ENCODE measurements at regions not wholly inside any gene's neighbourhood (a gene's known extent, or its start where the extent isn't known, plus 50 kb on each side); places are given as distances from the start of the nearest gene placed in this dataset.
"Not testable (repeated sequence)": the region's sequence is repeated elsewhere in the genome, so short reads cannot be mapped to it uniquely, and the experiment has no call there.

- Histone ChIP-seq H3K27me3 (ENCODE audit: insufficient read depth, low read length) (no peaks in the 10 kb centered on the region), H3K18ac (ENCODE audit: insufficient read length, low read depth, low read length) (no peak overlapping the region), H2AFZ (ENCODE audit: low read length) (no peak overlapping the region), H3K23me2 (ENCODE audit: insufficient read length, low read depth, low read length, poor library complexity, severe bottlenecking) (no peaks in the 10 kb centered on the region), H3K79me1 (ENCODE audit: insufficient read depth, low read depth, low read length, poor library complexity, severe bottlenecking) (no peaks in the 10 kb centered on the region), H3K4ac (ENCODE audit: low read depth, low read length) (no peak overlapping the region), H3K14ac (ENCODE audit: insufficient read depth, low read length) (no peak overlapping the region), H3K9me3 (ENCODE audit: control insufficient read depth, low read depth, low read length) (no peaks in the 10 kb centered on the region), H3K9ac (ENCODE audit: extremely low read depth, insufficient read length, low read length) (no peak overlapping the region), H3K27ac (ENCODE audit: insufficient read length, low read depth, low read length) (no peak overlapping the region), H4K5ac (ENCODE audit: insufficient read length, low read depth, low read length) (no peak overlapping the region), H2BK12ac (ENCODE audit: insufficient read length, low read depth, low read length) (no peak overlapping the region), H4K20me1 (ENCODE audit: control insufficient read depth, insufficient read depth, insufficient read length) (no peaks in the 10 kb centered on the region), H2AK5ac (ENCODE audit: insufficient read length, low read length) (no peak overlapping the region), H4K8ac (replicated peaks; ENCODE audit: insufficient read length, low read depth, low read length) (no peak overlapping the region), H2BK20ac (ENCODE audit: low read depth, low read length, poor library complexity, severe bottlenecking) (no peak overlapping the region), H2BK15ac (ENCODE audit: low read depth, low read length) (no peak overlapping the region), H2BK5ac (ENCODE audit: insufficient read length, low read length) (no peak overlapping the region), H2BK120ac (ENCODE audit: low read depth, low read length, poor library complexity, severe bottlenecking) (no peak overlapping the region), H3K56ac (ENCODE audit: insufficient read length, low read depth, low read length) (no peak overlapping the region), H3K4me1 (ENCODE audit: insufficient read depth, low read length) (no peaks in the 10 kb centered on the region), H3T11ph (ENCODE audit: low read length) (no peak overlapping the region), H4K91ac (ENCODE audit: insufficient read length, low read depth, low read length) (no peak overlapping the region), H3K23ac (ENCODE audit: insufficient read length, low read depth, low read length) (no peak overlapping the region), H3K79me2 (ENCODE audit: insufficient read depth, low read length) (no peaks in the 10 kb centered on the region), H3K4me2 (ENCODE audit: insufficient read depth, insufficient read length, low read length) (no peak overlapping the region)
- WGBS (ENCODE audit: extremely low coverage, insufficient read length, low lambda C conversion rate), result no CpG with 5 or more reads among the region's 1 CpG
- no peak for TF ChIP-seq CTCF (conservative IDR thresholded peaks at IDR 0.05)
- Mint-ChIP-seq H3K9me3 (peaks cover 16 to 30% of the 10 kb centered on the region in 2 experiments), H3K27me3 (ENCODE audit: low read depth) (peaks cover 1% of the 10 kb centered on the region; the same call in 1 of the 2 replicates), H3K36me3 (ENCODE audit: insufficient read depth in 1 of 3, low read depth in 3 of 3) (peaks cover 9 to 21% (median 11%) of the 10 kb centered on the region in 3 experiments), H3K27ac (no peak overlapping the region), H3K4me3 (no peak overlapping the region), H3K4me1 (peaks cover 3% of the 10 kb centered on the region in 2 experiments; a peak in 2 of 4 replicates)
- DNase-seq, result no peak
These were observed 543.9 kb upstream of the SEMA6A start for GRCh38 chr5:117118499-117118898.

- H3K9me3 Mint-ChIP-seq, result peaks cover 22 to 34% of the 10 kb centered on the region in 2 experiments
- H3T11ph ChIP-seq (ENCODE audit: low read length), result not testable (repeated sequence)
These were observed 542.7 kb upstream of the SEMA6A start for GRCh38 chr5:117117314-117117713.

More at GRCh38 chr5:117117314-117117713, 542.7 kb upstream of the SEMA6A start:
- H3K23me2 ChIP-seq (ENCODE audit: insufficient read length, low read depth, low read length, poor library complexity, severe bottlenecking); H3K14ac ChIP-seq (ENCODE audit: insufficient read depth, low read length); H3K4me2 ChIP-seq (ENCODE audit: insufficient read depth, insufficient read length, low read length); H3K27ac ChIP-seq (ENCODE audit: insufficient read length, low read depth, low read length); H3K27me3 ChIP-seq (ENCODE audit: insufficient read depth, low read length); H2BK20ac ChIP-seq (ENCODE audit: low read depth, low read length, poor library complexity, severe bottlenecking); H2BK5ac ChIP-seq (ENCODE audit: insufficient read length, low read length); H3K27me3 Mint-ChIP-seq (ENCODE audit: low read depth); H3K4me3 Mint-ChIP-seq; H4K5ac ChIP-seq (ENCODE audit: insufficient read length, low read depth, low read length); H3K27ac Mint-ChIP-seq; H4K8ac ChIP-seq (replicated peaks; ENCODE audit: insufficient read length, low read depth, low read length); H3K9ac ChIP-seq (ENCODE audit: extremely low read depth, insufficient read length, low read length); H2AFZ ChIP-seq (ENCODE audit: low read length); H4K20me1 ChIP-seq (ENCODE audit: control insufficient read depth, insufficient read depth, insufficient read length); H3K4ac ChIP-seq (ENCODE audit: low read depth, low read length); H3K56ac ChIP-seq (ENCODE audit: insufficient read length, low read depth, low read length); H3K4me1 ChIP-seq (ENCODE audit: insufficient read depth, low read length); H3K4me1 Mint-ChIP-seq; H3K18ac ChIP-seq (ENCODE audit: insufficient read length, low read depth, low read length); H2BK120ac ChIP-seq (ENCODE audit: low read depth, low read length, poor library complexity, severe bottlenecking); H4K91ac ChIP-seq (ENCODE audit: insufficient read length, low read depth, low read length); H3K9me3 ChIP-seq (ENCODE audit: control insufficient read depth, low read depth, low read length); H3K23ac ChIP-seq (ENCODE audit: insufficient read length, low read depth, low read length); H2BK15ac ChIP-seq (ENCODE audit: low read depth, low read length); H2AK5ac ChIP-seq (ENCODE audit: insufficient read length, low read length); H3K79me2 ChIP-seq (ENCODE audit: insufficient read depth, low read length); DNase-seq; H3K79me1 ChIP-seq (ENCODE audit: insufficient read depth, low read depth, low read length, poor library complexity, severe bottlenecking); H2BK12ac ChIP-seq (ENCODE audit: insufficient read length, low read depth, low read length): not testable (repeated sequence)
- whole genome bisulfite sequencing (ENCODE audit: extremely low coverage, insufficient read length, low lambda C conversion rate), result no CpG with 5 or more reads among the region's 6 CpGs
- H3K36me3 Mint-ChIP-seq (ENCODE audit: insufficient read depth in 1 of 3, low read depth in 3 of 3), result peaks cover 10 to 23% (median 12%) of the 10 kb centered on the region in 3 experiments
